Fibroblast of skin of abdomen (primary cell): ENCODE measurements at regions not wholly inside any gene's neighbourhood (a gene's known extent, or its start where the extent isn't known, plus 50 kb on each side); places are given as distances from the start of the nearest gene placed in this dataset.

ENCODE experiments used
- DNase-seq: peaks from one replicate; pipeline ENCODE4 v3.0.0-alpha.2; 2013

DNA sequence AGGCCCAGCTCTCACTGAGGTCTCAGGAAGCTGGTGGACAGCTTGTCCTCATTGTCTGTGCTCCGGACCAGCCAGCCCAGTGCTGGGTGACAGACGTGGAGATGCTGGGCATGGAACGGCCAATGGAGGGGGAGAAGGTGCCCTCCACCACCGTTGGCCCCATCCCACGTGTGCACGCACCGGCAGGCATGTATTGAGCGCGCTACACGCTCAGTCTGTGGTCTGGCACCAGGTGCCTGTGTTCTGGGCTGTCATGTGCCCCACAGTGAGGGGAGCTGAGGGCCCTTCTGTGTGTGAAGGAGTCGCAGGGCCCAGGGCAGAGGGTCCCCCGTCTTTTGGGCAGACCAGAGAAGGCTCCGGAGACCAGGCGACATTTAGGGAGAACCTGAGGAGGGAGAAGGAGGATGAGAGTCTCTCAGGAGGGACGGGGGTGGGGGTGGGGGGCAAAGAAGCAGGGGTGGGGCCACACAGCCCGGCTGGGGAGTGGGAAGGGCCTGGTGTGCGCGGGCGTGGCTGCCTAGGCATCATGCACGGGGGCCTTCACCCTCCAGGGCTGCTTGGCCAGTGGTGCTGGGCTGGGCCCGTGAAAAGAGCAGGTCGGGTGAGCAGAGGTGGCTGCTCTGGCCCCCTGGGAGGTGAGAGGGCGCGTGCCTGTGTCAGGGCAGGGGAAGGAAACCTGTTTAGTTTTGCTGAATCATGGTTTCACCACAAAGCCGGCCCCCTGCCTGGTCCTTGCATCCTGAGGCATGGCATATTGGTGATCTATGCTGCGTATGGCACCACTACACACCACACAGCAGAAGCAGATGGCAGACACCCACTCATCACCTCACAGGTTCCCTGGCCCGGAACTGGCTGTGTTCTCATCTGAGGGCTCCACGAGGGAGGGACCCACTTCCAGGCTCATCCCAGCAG lies 86.7 kb upstream of the TTC34 start:
- DNase-seq: no peak

DNA sequence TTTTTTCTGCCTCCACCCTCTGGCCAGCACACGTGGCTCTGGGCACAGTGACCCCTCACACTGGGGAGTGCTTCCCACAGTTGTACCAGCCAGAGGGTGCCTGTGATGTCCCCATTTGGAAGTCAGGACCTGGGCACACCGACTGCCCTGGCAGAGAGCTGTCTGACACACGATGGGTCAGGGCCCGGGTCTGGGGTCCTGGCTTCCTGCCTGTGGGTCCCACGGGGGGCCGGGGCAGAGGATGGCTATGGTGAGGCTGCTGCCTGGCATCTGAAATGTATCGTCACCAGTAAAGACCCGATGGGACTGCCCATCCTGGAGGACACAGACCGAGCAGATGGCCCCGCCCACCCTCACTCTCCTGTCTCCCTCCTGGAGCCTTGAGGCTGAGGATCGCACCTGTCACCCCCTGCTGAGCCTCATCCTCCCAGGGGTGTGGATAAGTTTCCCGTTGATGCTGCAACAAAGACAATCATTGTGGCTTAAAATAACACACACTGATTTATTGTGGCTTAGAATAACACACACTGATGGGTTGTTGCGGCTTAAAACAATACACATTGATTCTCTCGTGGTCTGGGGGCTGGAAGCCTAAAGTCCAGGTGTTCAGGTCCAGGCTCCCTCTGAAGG lies 88.8 kb upstream of the TTC34 start:
- no peak for DNase-seq

- DNase-seq: no peak
Observed at GRCh38 chr1:2891923-2892448, 90.5 kb upstream of the TTC34 start.

GRCh38 chr1:2893473-2894120 lies 92.1 kb upstream of the TTC34 start:
- no peak for DNase-seq

DNA sequence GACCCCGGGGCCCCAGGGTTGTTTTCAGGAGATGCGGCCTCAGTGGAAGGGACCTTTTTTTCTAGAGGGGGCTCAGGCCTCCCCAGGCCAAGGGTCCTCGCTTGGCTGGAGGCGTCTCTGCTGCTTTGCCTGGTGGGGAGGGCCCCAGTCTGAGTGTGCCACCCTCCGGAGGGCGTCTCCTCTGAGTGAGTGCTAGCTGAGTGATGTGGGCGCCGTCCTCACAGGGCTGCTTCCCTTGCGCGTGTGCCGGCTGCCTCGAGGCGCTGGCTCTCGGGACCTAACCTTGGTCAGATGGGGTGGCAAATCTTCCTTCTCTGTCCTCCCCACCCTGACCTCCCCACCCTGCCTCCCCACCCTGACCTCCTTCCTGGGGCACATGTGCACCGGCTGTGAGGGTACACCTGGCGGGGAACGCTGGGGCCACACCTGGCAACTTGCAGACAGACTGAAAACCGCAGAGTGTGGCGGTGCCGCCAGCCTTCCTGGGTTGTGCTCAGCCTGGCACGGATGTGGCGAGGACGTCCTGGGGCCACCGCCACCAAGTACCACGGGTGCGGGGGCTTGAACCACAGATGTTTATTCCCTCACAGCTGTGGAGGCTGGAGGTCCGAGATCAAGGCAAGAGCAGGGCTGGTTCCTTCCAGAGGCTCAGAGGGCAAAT lies 93.0 kb upstream of the TTC34 start:
- DNase-seq: no peak

- no peak for DNase-seq
Observed at GRCh38 chr1:2896824-2897223, 95.3 kb upstream of the TTC34 start.

GRCh38 chr1:2903226-2903625 lies 101.7 kb upstream of the TTC34 start:
- no peak for DNase-seq

- DNase-seq: no peak
Observed at GRCh38 chr1:2904191-2904590, 102.7 kb upstream of the TTC34 start.

DNA sequence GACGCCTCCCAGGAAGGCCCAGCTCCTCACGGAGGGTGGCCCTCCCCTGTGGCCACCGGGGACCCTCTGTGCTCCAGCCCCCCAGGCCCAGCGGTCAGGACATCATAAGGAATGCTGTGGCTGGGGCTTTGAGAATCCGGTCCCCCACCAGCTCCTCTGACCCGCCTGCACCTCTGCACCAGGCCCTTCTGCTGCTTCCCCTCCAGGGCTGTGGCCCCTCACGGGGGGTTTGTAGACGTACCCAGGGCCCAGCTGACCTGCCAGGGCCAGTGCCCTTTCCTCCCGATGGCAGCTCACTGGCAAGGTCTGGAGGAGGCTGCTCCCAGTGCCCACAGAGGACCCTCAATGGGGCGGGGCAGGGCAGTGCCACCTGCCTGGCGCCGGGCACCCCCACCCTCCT lies 103.9 kb upstream of the TTC34 start:
- no peak for DNase-seq

DNA sequence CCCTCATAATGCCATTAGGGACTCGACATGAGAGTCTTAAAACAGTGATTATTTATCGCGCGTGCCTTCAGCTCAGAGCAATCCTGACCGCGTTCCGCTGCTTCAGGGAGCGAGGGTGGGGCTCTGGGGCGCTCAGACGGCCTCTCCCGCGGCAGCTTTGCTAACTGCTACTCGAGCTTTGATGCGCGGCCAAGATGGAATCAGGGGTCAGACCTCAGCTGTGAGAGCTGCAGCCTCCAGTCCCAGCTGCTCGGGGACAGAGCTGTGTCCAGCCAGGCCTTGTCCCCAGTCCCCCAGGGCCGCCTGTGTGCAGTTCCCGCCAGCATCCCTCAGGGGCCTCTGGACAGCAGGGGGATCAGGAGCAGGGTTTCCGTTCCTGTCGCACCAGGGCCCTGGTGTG lies 104.6 kb upstream of the TTC34 start:
- DNase-seq: no peak

DNA sequence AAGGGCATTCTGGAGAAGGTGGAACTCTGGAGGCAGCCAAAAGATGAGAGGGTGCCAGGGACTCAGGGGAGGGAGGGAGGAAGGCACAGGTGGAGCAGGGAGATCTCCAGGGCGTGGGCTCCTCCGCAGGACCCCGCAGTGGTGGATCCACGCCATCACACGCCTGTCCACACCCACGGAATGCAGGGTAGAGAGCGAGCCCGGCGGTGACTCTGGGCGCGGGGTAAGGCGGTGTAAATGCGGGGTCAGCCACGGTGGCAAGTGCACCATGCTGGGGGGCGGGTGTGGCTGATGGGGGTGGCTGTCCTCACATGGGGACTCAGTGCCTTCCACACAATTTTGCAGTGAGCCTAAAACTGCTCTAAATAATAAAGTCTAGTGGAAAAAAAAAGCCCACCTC lies 105.1 kb upstream of the TTC34 start:
- no peak for DNase-seq

DNA sequence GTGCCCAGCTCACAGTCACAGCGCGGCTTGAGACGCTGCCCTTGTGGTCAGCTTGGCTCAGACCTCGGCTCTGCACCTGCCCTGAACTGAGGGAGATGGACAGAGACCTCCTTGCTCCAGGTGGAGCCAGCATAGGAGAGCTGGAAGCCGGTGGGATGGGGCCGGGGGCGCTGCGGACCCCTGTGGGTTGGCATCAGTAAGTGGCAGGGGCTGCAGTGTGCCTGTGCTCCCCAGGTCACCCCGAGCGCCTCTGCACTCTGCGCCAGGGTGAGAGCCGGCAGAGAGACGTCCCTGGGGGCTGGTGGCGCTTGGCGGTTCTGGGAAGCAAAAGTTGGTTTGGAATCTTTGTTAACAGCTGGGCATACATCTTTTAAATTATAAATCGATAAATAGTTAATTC lies 105.6 kb upstream of the TTC34 start:
- no peak for DNase-seq

GRCh38 chr1:2908081-2908480 lies 106.6 kb upstream of the TTC34 start:
- no peak for DNase-seq

DNA sequence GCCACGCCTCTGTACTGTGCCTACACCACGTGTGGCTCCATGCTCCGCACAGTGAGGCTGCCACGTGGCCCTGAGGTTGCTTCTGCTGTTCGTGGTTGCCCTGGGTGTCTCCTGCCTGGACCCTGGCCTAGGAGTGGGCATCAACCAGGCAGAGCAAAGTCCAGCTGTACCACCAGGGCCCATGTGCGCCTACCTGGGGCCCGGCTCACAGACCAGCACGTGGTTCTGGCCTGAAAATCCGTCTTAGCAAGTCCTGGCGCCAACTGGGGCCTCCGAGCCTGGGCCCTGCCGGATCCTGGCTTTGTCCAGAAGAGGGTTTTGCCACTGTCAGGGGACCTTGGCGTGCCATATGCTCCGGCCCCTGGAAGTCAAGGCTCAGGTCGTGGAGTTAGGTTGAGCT lies 107.1 kb upstream of the TTC34 start:
- DNase-seq: no peak

DNA sequence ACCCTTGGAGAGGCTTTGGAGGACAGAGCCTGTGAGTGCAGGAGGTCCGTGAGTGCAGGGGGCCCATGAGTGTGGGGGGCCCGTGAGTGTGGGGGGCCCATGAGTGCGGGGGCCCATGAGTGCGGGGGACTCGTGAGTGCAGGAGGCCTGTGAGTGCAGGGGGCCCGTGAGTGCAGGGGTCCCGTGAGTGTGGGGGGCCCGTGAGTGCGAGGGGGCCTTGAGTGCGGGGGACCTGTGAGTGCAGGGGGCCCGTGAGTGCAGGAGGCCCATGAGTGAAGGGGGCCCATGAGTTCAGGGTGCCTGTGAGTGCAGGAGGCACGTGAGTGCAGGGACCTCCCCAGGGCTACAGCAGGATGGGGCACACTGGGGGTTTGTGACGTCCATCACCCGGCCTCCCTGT lies 108.3 kb upstream of the TTC34 start:
- DNase-seq: no peak

- DNase-seq: no peak
Observed at GRCh38 chr1:2910211-2910610, 108.7 kb upstream of the TTC34 start.

GRCh38 chr1:2911421-2912178 lies 109.7 kb upstream of the ACTRT2 start:
- no peak for DNase-seq

GRCh38 chr1:2912424-2913061 lies 108.7 kb upstream of the ACTRT2 start:
- DNase-seq: no peak

- no peak for DNase-seq
Observed at GRCh38 chr1:2913091-2913490, 108.2 kb upstream of the ACTRT2 start.

- no peak for DNase-seq
Observed at GRCh38 chr1:2914702-2915101, 106.6 kb upstream of the ACTRT2 start.

DNA sequence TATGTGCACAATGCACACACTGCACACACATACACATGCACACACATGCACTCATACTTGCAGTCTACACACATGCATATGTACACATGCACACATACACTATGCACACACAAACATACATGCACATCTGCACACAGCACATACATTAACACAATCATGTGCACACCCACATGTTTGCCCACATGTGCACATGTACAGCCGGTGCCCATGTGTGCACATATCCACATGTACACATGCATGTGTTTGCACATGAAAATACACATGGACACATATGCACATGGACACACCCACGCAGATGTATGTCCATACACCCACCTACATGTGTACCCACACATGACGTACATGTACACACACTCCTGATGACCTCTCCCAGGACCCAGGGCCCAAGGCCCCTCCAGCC lies 105.1 kb upstream of the ACTRT2 start:
- DNase-seq: no peak

GRCh38 chr1:2916706-2917105 lies 104.6 kb upstream of the ACTRT2 start:
- DNase-seq: no peak
